Spleen (tissue), 7 donors: ENCODE measurements at regions not wholly inside any gene's neighbourhood (a gene's known extent, or its start where the extent isn't known, plus 50 kb on each side); places are given as distances from the start of the nearest gene placed in this dataset.

ENCODE experiments used
- POLR2A ChIP-seq, 3 donors: fragments of 450-650 bp; IDR thresholded peaks; one replicate each; pipeline ENCODE4 v1.5.1; 2017; ENCODE audit warnings: antibody characterized with exemption in 3 of 3, mild to moderate bottlenecking in 1 of 3
- POLR2AphosphoS5 ChIP-seq, 3 donors: sonication (generic); formaldehyde crosslinking; IDR thresholded peaks; one replicate each; pipeline ENCODE4 v1.5.1; 2017; ENCODE audit warnings: antibody characterized with exemption in 3 of 3
- TF ChIP-seq, protein P1 (sequence below), 11 experiments: fragments of 200-600 bp in 7 of 11; fragments of 450-650 bp in 4 of 11; sonication (generic) in 4 of 11; IDR thresholded peaks in 8 of 11; conservative IDR thresholded peaks in 3 of 11; 1 replicate in 7 of 11; 2 replicates in 4 of 11; pipeline versions ENCODE4 v1.4.0 to v1.8.0; 2016 to 2021; ENCODE audit warnings: antibody characterized with exemption in 11 of 11, inconsistent platforms in 4 of 11, mild to moderate bottlenecking in 1 of 11
- donor health status: DM: no; HTN: no; CAD: no; lungs with moderate emphysema.
- donor health status: DM: no; HTN: no; CAD: no.
- donor health status: DM: no; HTN: no; CAD: no.

DNA sequence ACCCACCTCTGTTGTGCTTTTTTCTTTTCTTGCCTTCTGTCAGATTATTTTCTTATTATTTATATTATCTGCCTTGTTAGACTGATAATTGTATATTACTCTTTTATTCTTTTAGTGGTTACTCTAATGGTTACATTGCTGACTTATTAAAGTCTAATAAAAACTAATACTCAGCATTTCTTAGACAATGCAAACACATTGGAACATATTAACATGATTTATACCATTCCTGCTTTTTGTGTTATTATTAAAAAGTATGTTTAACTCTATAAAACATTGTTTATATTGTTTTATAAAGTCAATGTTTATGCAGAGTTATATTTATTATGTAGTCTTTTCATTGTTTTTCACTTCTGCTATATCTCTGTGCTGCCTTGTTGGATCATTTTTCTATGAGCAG, 68.0 kb upstream of the CACNA2D1 start:
- TF ChIP-seq, protein P1, sequence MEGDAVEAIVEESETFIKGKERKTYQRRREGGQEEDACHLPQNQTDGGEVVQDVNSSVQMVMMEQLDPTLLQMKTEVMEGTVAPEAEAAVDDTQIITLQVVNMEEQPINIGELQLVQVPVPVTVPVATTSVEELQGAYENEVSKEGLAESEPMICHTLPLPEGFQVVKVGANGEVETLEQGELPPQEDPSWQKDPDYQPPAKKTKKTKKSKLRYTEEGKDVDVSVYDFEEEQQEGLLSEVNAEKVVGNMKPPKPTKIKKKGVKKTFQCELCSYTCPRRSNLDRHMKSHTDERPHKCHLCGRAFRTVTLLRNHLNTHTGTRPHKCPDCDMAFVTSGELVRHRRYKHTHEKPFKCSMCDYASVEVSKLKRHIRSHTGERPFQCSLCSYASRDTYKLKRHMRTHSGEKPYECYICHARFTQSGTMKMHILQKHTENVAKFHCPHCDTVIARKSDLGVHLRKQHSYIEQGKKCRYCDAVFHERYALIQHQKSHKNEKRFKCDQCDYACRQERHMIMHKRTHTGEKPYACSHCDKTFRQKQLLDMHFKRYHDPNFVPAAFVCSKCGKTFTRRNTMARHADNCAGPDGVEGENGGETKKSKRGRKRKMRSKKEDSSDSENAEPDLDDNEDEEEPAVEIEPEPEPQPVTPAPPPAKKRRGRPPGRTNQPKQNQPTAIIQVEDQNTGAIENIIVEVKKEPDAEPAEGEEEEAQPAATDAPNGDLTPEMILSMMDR (IDR thresholded peaks at IDR 0.05 in 8 of 11, conservative IDR thresholded peaks at IDR 0.05 in 3 of 11), result no peak
- no peak for TF ChIP-seq POLR2A (IDR thresholded peaks at IDR 0.05)
- no peak for TF ChIP-seq POLR2AphosphoS5 (IDR thresholded peaks at IDR 0.05)
